A549 (cell line): ENCODE measurements at regions not wholly inside any gene's neighbourhood (a gene's known extent, or its start where the extent isn't known, plus 50 kb on each side); places are given as distances from the start of the nearest gene placed in this dataset.
"Not testable (repeated sequence)": the region's sequence is repeated elsewhere in the genome, so short reads cannot be mapped to it uniquely, and the experiment has no call there.

Experiments used
- ATAC-seq, 2 experiments: fragments of 200-7000 bp in 1 of 2; fragments of >200 bp in 1 of 2; cut with Nextera tagmentation in 1 of 2; cut with Tn5 transposase in 1 of 2; 3 replicates each; pipeline versions ENCODE4 v1.8.0 to v1.9.1; 2018 to 2020; ENCODE audit warnings: mild to moderate bottlenecking in 1 of 2, moderate library complexity in 1 of 2
- CTCF ChIA-PET: fragments of 300-600 bp; sonication (Branson Sonifier 250); formaldehyde crosslinking; extraction: SDS; loops from one replicate; lab custom pipeline; 2021; ENCODE audit warnings: antibody characterized with exemption, inconsistent platforms; lab: Yijun Ruan, JAX
- POLR2A ChIA-PET: fragments of 350-600 bp; formaldehyde crosslinking; extraction: SDS; loops from one replicate; lab custom pipeline; 2021; ENCODE audit warnings: antibody characterized with exemption, inconsistent platforms; lab: Yijun Ruan, JAX
- DNase-seq, 2 experiments: peaks; one replicate each; pipeline versions ENCODE4 v3.0.0 to v3.0.0-alpha.2; 2011 to 2016; ENCODE audit warnings: low read depth in 1 of 2, low spot score in 1 of 2
- FAIRE-seq: peaks from 2 replicates; lab custom pipeline; 2011; peaks lifted over from hg19 to GRCh38; lab: Jason Lieb, UNC
- H3K27ac ChIP-seq, 2 experiments: fragments of >200 bp; sonication (Bioruptor Twin); formaldehyde crosslinking; 3 replicates each; pipeline ENCODE4 v1.5.1; 2016 to 2017
- H3K4me1 ChIP-seq: fragments of >200 bp; sonication (Bioruptor Twin); formaldehyde crosslinking; 3 replicates; pipeline ENCODE4 v1.6.1; 2016
- H3K4me2 ChIP-seq: fragments of >200 bp; sonication (Bioruptor Twin); formaldehyde crosslinking; 3 replicates; pipeline ENCODE4 v1.6.1; 2016
- H3K4me3 ChIP-seq: fragments of >200 bp; sonication (Bioruptor Twin); formaldehyde crosslinking; 3 replicates; pipeline ENCODE4 v1.5.1; 2016
- H3K9me3 ChIP-seq: fragments of >200 bp; sonication (Bioruptor Twin); formaldehyde crosslinking; 3 replicates; pipeline ENCODE4 v1.6.1; 2016
- BCL3 ChIP-seq: fragments of >200 bp; sonication (Bioruptor Twin); formaldehyde crosslinking; IDR thresholded peaks from 3 replicates; pipeline ENCODE4 v1.6.1; 2016
- CEBPB ChIP-seq, 2 experiments: fragments of >200 bp in 1 of 2; sonication (Bioruptor Twin) in 1 of 2; formaldehyde crosslinking in 1 of 2; IDR thresholded peaks; 2 replicates each; pipeline ENCODE4 v1.6.1; 2012 to 2016
- EHF ChIP-seq: fragments of 250-450 bp; sonication (Bioruptor Pico); IDR thresholded peaks from 2 replicates; pipeline ENCODE4 v1.5.0; 2020; ENCODE audit warnings: mild to moderate bottlenecking
- EHMT2 ChIP-seq: fragments of 200-600 bp; sonication (generic); IDR thresholded peaks from 2 replicates; pipeline ENCODE4 v1.6.1; 2016; ENCODE audit warnings: antibody characterized with exemption, low read depth, mild to moderate bottlenecking, moderate library complexity
- FOSL2 ChIP-seq, 2 experiments: fragments of 450-650 bp in 1 of 2; fragments of >200 bp in 1 of 2; sonication (Bioruptor Twin) in 1 of 2; formaldehyde crosslinking; IDR thresholded peaks; 2 replicates each; pipeline versions ENCODE4 v1.5.0 to v1.6.1; 2016 to 2020; ENCODE audit warnings: mild to moderate bottlenecking in 1 of 2, moderate library complexity in 1 of 2
- FOXS1 ChIP-seq: fragments of 250-450 bp; sonication (Bioruptor Pico); IDR thresholded peaks from 2 replicates; pipeline ENCODE4 v1.5.0; 2020; ENCODE audit warnings: mild to moderate bottlenecking, moderate library complexity
- GATA3 ChIP-seq: IDR thresholded peaks from 2 replicates; pipeline ENCODE4 v1.6.1; 2012; ENCODE audit warnings: borderline replicate concordance
- HDAC2 ChIP-seq: fragments of 200-600 bp; sonication (generic); IDR thresholded peaks from 2 replicates; pipeline ENCODE4 v1.6.1; 2016
- HMGXB4 ChIP-seq: fragments of 250-450 bp; sonication (Bioruptor Pico); IDR thresholded peaks from 2 replicates; pipeline ENCODE4 v1.5.0; 2021; ENCODE audit warnings: mild to moderate bottlenecking, moderate library complexity, borderline replicate concordance
- HOXA7 ChIP-seq: fragments of 250-450 bp; sonication (Bioruptor Pico); IDR thresholded peaks from 2 replicates; pipeline ENCODE4 v1.5.0; 2020; ENCODE audit warnings: mild to moderate bottlenecking, moderate library complexity
- HOXB13 ChIP-seq: fragments of 250-450 bp; sonication (Bioruptor Pico); IDR thresholded peaks from 2 replicates; pipeline ENCODE4 v1.5.0; 2020; ENCODE audit warnings: low read depth, mild to moderate bottlenecking, moderate library complexity
- MAZ ChIP-seq: fragments of 150-350 bp; IDR thresholded peaks from 2 replicates; pipeline ENCODE4 v1.6.1; 2014; ENCODE audit warnings: antibody characterized with exemption, low read depth, low read length, borderline replicate concordance
- NFE2L2 ChIP-seq: fragments of 150-350 bp; conservative IDR thresholded peaks from 2 replicates; pipeline ENCODE4 v1.6.1; 2014; ENCODE audit warnings: low read length
- NR3C1 ChIP-seq: fragments of >200 bp; sonication (Bioruptor Twin); formaldehyde crosslinking; IDR thresholded peaks from 3 replicates; pipeline ENCODE4 v1.6.1; 2017
- PBX3 ChIP-seq: IDR thresholded peaks from 2 replicates; pipeline ENCODE4 v1.6.1; 2012
- POLR2AphosphoS2 ChIP-seq: conservative IDR thresholded peaks from 2 replicates; pipeline ENCODE4 v1.6.1; 2012; ENCODE audit warnings: low read length, improper control_type of control experiment, inconsistent platforms
- RCOR1 ChIP-seq: fragments of 150-350 bp; IDR thresholded peaks from 2 replicates; pipeline ENCODE4 v1.6.1; 2014; ENCODE audit warnings: antibody characterized with exemption, low read length, low read depth
- REST ChIP-seq: fragments of 200-600 bp; sonication (generic); IDR thresholded peaks from 2 replicates; pipeline ENCODE4 v1.6.1; 2016; ENCODE audit warnings: antibody characterized with exemption, mild to moderate bottlenecking, moderate library complexity
- RNF2 ChIP-seq: fragments of 200-600 bp; sonication (generic); IDR thresholded peaks from 2 replicates; pipeline ENCODE4 v1.6.1; 2016; ENCODE audit warnings: low read depth, mild to moderate bottlenecking, antibody characterized with exemption, moderate library complexity, borderline replicate concordance
- SMC3 ChIP-seq: fragments of >200 bp; sonication (Bioruptor Twin); formaldehyde crosslinking; IDR thresholded peaks from 3 replicates; pipeline ENCODE4 v1.6.1; 2018; ENCODE audit warnings: inconsistent platforms
- USF2 ChIP-seq: fragments of 450-650 bp; IDR thresholded peaks from 2 replicates; pipeline ENCODE4 v1.6.1; 2014; ENCODE audit warnings: antibody characterized with exemption
- ZFP36 ChIP-seq: fragments of 450-650 bp; IDR thresholded peaks from 2 replicates; pipeline ENCODE4 v1.6.1; 2014; ENCODE audit warnings: borderline replicate concordance; ENCODE audit not compliant: partially characterized antibody
- WGBS: methylation state at CpG from one replicate; pipeline ENCODE4 v1.1.6; 2017; ENCODE audit errors: missing lambda C conversion rate; 5-methylcytosine and 5-hydroxymethylcytosine counted together

- WGBS: 92% methylated on average over 2 of the region's 3 CpGs
- no peak for DNase-seq
- Histone ChIP-seq H3K27ac (no peak overlapping the region), H3K9me3 (no peaks in the 10 kb centered on the region; the same call in 2 of the 3 replicates), H3K4me2 (no peak overlapping the region), H3K4me3 (no peak overlapping the region), H3K4me1 (no peaks in the 10 kb centered on the region)
- ChIA-PET POLR2A (no interaction called here), CTCF (interaction anchor here (0.6 kb wide), 1 partner anchor 1067 kb away, joined by 4 read pairs; no protein-coding TSS in a partner anchor)
- FAIRE-seq: no peak
- TF ChIP-seq FOXS1 (CRISPR knock-in tag) (no peak), CEBPB (IDR thresholded peaks at IDR 0.05) (no peak), HOXA7 (CRISPR knock-in tag) (no peak), FOSL2 (IDR thresholded peaks at IDR 0.05) (no peak), FOSL2 (CRISPR knock-in tag; IDR thresholded peaks at IDR 0.05) (no peak), RCOR1 (no peak), PBX3 (no peak), REST (no peak), MAZ (no peak), EHF (CRISPR knock-in tag) (no peak), POLR2AphosphoS2 (no peak), NFE2L2 (no peak)
- ATAC-seq: no peak
Observed at GRCh38 chr3:178117641-178118040, 418.6 kb upstream of the KCNMB2 start.

- CTCF ChIA-PET, FAIRE-seq, H3K4me3 ChIP-seq, H3K4me1 ChIP-seq, POLR2A ChIA-PET, ATAC-seq, DNase-seq, H3K4me2 ChIP-seq, H3K9me3 ChIP-seq: not testable (repeated sequence)
- 78% methylated on average over 6 of the region's 6 CpGs for WGBS
- H3K27ac ChIP-seq: peak overlapping the region in 1 of 2 experiments; percentile 24; a peak in 1 of 6 replicates
Observed at GRCh38 chr3:178119608-178120295, 416.5 kb upstream of the KCNMB2 start.

- peak overlapping the region in 1 of 2 experiments; percentile 24; a peak in 1 of 6 replicates for H3K27ac ChIP-seq
- DNase-seq (no peak), ATAC-seq (no peak)
- TF ChIP-seq ZFP36 (no peak), GATA3 (no peak), USF2 (no peak), HMGXB4 (no peak), HDAC2 (no peak), SMC3 (no peak), CEBPB (IDR thresholded peaks at IDR 0.05) (no peak), BCL3 (no peak), EHMT2 (no peak), RNF2 (no peak), NR3C1 (no peak), HOXB13 (CRISPR knock-in tag) (no peak), PBX3 (no peak)
Observed at GRCh38 chr3:178120367-178120766, 415.9 kb upstream of the KCNMB2 start.

More at GRCh38 chr3:178120367-178120766, 415.9 kb upstream of the KCNMB2 start:
- Histone ChIP-seq H3K4me2 (no peak overlapping the region), H3K4me1 (no peaks in the 10 kb centered on the region), H3K9me3 (no peaks in the 10 kb centered on the region; the same call in 2 of the 3 replicates), H3K4me3 (no peak overlapping the region)
- ChIA-PET POLR2A (no interaction called here), CTCF (no interaction called here)
- FAIRE-seq: no peak
- 83% methylated on average over 2 of the region's 2 CpGs for WGBS
